Glutamatergic neuron (in vitro differentiated cells): ENCODE measurements at regions not wholly inside any gene's neighbourhood (a gene's known extent, or its start where the extent isn't known, plus 50 kb on each side); places are given as distances from the start of the nearest gene placed in this dataset.
A peak's percentile ranks its signal among the peaks of the same experiment; 100 is the strongest.

Source experiments
- DNase-seq: peaks from one replicate; pipeline ENCODE4 v3.0.0; 2022
- H3K27ac Mint-ChIP-seq: one replicate; pipeline ENCODE4 v1.8.0; 2020; ENCODE audit warnings: mild to moderate bottlenecking, mixed read lengths, inconsistent platforms; ENCODE audit not compliant: unreplicated experiment
- H3K27me3 Mint-ChIP-seq: one replicate; pipeline ENCODE4 v1.8.0; 2020; ENCODE audit warnings: mild to moderate bottlenecking, moderate library complexity, mixed read lengths, inconsistent platforms; ENCODE audit not compliant: unreplicated experiment
- H3K36me3 Mint-ChIP-seq: one replicate; pipeline ENCODE4 v1.8.0; 2020; ENCODE audit warnings: mild to moderate bottlenecking, mixed read lengths, inconsistent platforms; ENCODE audit not compliant: unreplicated experiment
- H3K4me1 Mint-ChIP-seq: one replicate; pipeline ENCODE4 v1.8.0; 2020; ENCODE audit warnings: mild to moderate bottlenecking, low read depth, mixed read lengths, inconsistent platforms; ENCODE audit not compliant: unreplicated experiment
- H3K4me3 Mint-ChIP-seq: one replicate; pipeline ENCODE4 v1.8.0; 2020; ENCODE audit warnings: mild to moderate bottlenecking, mixed read lengths, inconsistent platforms; ENCODE audit not compliant: unreplicated experiment
- H3K9me3 Mint-ChIP-seq: one replicate; pipeline ENCODE4 v1.8.0; 2020; ENCODE audit warnings: mild to moderate bottlenecking, moderate library complexity, mixed read lengths, inconsistent platforms; ENCODE audit not compliant: unreplicated experiment
- CTCF ChIP-seq: fragments of 200-600 bp; sonication (generic); IDR thresholded peaks from one replicate; pipeline ENCODE4 v1.5.0; 2021; ENCODE audit not compliant: partially characterized antibody, unreplicated experiment

- H3K9me3 Mint-ChIP-seq, result peaks cover 5% of the 10 kb centered on the region
- no peak for DNase-seq
- H3K36me3 Mint-ChIP-seq, result no peaks in the 10 kb centered on the region
- peaks cover 5% of the 10 kb centered on the region for H3K27me3 Mint-ChIP-seq
- no peak overlapping the region for H3K27ac Mint-ChIP-seq
- no peak for TF ChIP-seq CTCF
- no peak overlapping the region for H3K4me3 Mint-ChIP-seq
- H3K4me1 Mint-ChIP-seq, result peaks cover 9% of the 10 kb centered on the region
Measured at GRCh38 chr15:29461877-29462276, 192.3 kb upstream of the NSMCE3 start.

GRCh38 chr15:29458361-29458760 lies 188.7 kb upstream of the NSMCE3 start:
- no peak overlapping the region for H3K4me3 Mint-ChIP-seq
- H3K27ac Mint-ChIP-seq, result peak overlapping the region; percentile 20
- H3K27me3 Mint-ChIP-seq, result peaks cover 5% of the 10 kb centered on the region
- DNase-seq, result no peak
- peaks cover 40% of the 10 kb centered on the region for H3K4me1 Mint-ChIP-seq
- H3K9me3 Mint-ChIP-seq, result peaks cover 1% of the 10 kb centered on the region
- no peaks in the 10 kb centered on the region for H3K36me3 Mint-ChIP-seq
- no peak for TF ChIP-seq CTCF

- Mint-ChIP-seq H3K4me3 (no peak overlapping the region), H3K4me1 (peaks cover 46% of the 10 kb centered on the region), H3K27ac (no peak overlapping the region), H3K36me3 (no peaks in the 10 kb centered on the region), H3K9me3 (peaks cover 2% of the 10 kb centered on the region), H3K27me3 (peaks cover 5% of the 10 kb centered on the region)
- no peak for TF ChIP-seq CTCF
- no peak for DNase-seq
Measured at GRCh38 chr15:29457729-29458128, 188.1 kb upstream of the NSMCE3 start.

- Mint-ChIP-seq H3K4me1 (peaks cover 54% of the 10 kb centered on the region), H3K27me3 (peaks cover 6% of the 10 kb centered on the region), H3K9me3 (peaks cover 6% of the 10 kb centered on the region), H3K36me3 (no peaks in the 10 kb centered on the region), H3K4me3 (no peak overlapping the region), H3K27ac (peak overlapping the region; percentile 50)
- no peak for DNase-seq
- TF ChIP-seq CTCF, result no peak
Measured at GRCh38 chr15:29456964-29457363, 187.3 kb upstream of the NSMCE3 start.

- H3K27ac Mint-ChIP-seq, result no peak overlapping the region
- TF ChIP-seq CTCF, result no peak
- no peaks in the 10 kb centered on the region for H3K36me3 Mint-ChIP-seq
- H3K27me3 Mint-ChIP-seq, result peaks cover 6% of the 10 kb centered on the region
- peak overlapping the region; percentile 61 for H3K4me3 Mint-ChIP-seq
- H3K4me1 Mint-ChIP-seq, result peaks cover 60% of the 10 kb centered on the region
- DNase-seq, result no peak
- H3K9me3 Mint-ChIP-seq, result peaks cover 6% of the 10 kb centered on the region
Measured at GRCh38 chr15:29456255-29456654, 186.6 kb upstream of the NSMCE3 start.
